ENCODE measurements at regions not wholly inside any gene's neighbourhood (a gene's known extent, or its start where the extent isn't known, plus 50 kb on each side); places are given as distances from the start of the nearest gene placed in this dataset.
A peak's percentile ranks its signal among the peaks of the same experiment; 100 is the strongest.

GRCh38 chr12:68102731-68103130 is 56.8 kb downstream of the IFNG start:
- no peak for DNase-seq (ENCODE audit: low read depth, low spot score)
- H3K27ac ChIP-seq, result no peak overlapping the region

GRCh38 chr12:68102163-68102562 is 57.4 kb downstream of the IFNG start:
- DNase-seq (ENCODE audit: low read depth, low spot score), result no peak
- H3K27ac ChIP-seq, result no peak overlapping the region

- H3K27ac ChIP-seq, result no peak overlapping the region
- DNase-seq (ENCODE audit: low read depth, low spot score), result peak; percentile 51
Observed at GRCh38 chr12:68100241-68100640, 59.3 kb downstream of the IFNG start.

- no peak overlapping the region for H3K27ac ChIP-seq
- DNase-seq (ENCODE audit: low read depth, low spot score), result no peak
Observed at GRCh38 chr12:68098939-68099338, 60.6 kb downstream of the IFNG start.

GRCh38 chr12:68097386-68097785 is 62.2 kb downstream of the IFNG start:
- DNase-seq (ENCODE audit: low read depth, low spot score), result peak; percentile 43
- peak overlapping the region; percentile 71 for H3K27ac ChIP-seq

GRCh38 chr12:68094645-68095395 is 64.7 kb downstream of the IFNG start:
- H3K27ac ChIP-seq, result no peak overlapping the region
- no peak for DNase-seq (ENCODE audit: low read depth, low spot score)

GRCh38 chr12:68094195-68094594 is 65.3 kb downstream of the IFNG start:
- H3K27ac ChIP-seq, result no peak overlapping the region
- no peak for DNase-seq (ENCODE audit: low read depth, low spot score)

GRCh38 chr12:68092976-68093375 is 66.6 kb downstream of the IFNG start:
- H3K27ac ChIP-seq, result no peak overlapping the region
- no peak for DNase-seq (ENCODE audit: low read depth, low spot score)

GRCh38 chr12:68089101-68089500 is 70.4 kb downstream of the IFNG start:
- DNase-seq (ENCODE audit: low read depth, low spot score), result no peak
- no peak overlapping the region for H3K27ac ChIP-seq

GRCh38 chr12:68086019-68086603 is 73.4 kb downstream of the IFNG start:
- no peak overlapping the region for H3K27ac ChIP-seq
- no peak for DNase-seq (ENCODE audit: low read depth, low spot score)

- DNase-seq (ENCODE audit: low read depth, low spot score), result no peak
- no peak overlapping the region for H3K27ac ChIP-seq
Observed at GRCh38 chr12:68081561-68081960, 78.0 kb downstream of the IFNG start.

- H3K27ac ChIP-seq, result no peak overlapping the region
- no peak for DNase-seq (ENCODE audit: low read depth, low spot score)
Observed at GRCh38 chr12:68080577-68080976, 79.0 kb downstream of the IFNG start.

- DNase-seq (ENCODE audit: low read depth, low spot score), result no peak
- H3K27ac ChIP-seq, result no peak overlapping the region
Observed at GRCh38 chr12:68078737-68079136, 80.8 kb downstream of the IFNG start.

GRCh38 chr12:68075416-68075815 is 84.1 kb downstream of the IFNG start:
- H3K27ac ChIP-seq, result no peak overlapping the region
- no peak for DNase-seq (ENCODE audit: low read depth, low spot score)

GRCh38 chr12:68074306-68075027 is 85.1 kb downstream of the IFNG start:
- DNase-seq (ENCODE audit: low read depth, low spot score), result no peak
- no peak overlapping the region for H3K27ac ChIP-seq

GRCh38 chr12:68070957-68071356 is 81.7 kb downstream of the IFNG-AS1 start:
- no peak overlapping the region for H3K27ac ChIP-seq
- no peak for DNase-seq (ENCODE audit: low read depth, low spot score)
